ENCODE measurements at regions not wholly inside any gene's neighbourhood (a gene's known extent, or its start where the extent isn't known, plus 50 kb on each side); places are given as distances from the start of the nearest gene placed in this dataset.

GRCh38 chr14:104388541-104389325 lies 190.8 kb upstream of the C14orf180 start:
- no peak for TF ChIP-seq CTCF (IDR thresholded peaks at IDR 0.05)
- no peak for TF ChIP-seq POLR2AphosphoS5 (IDR thresholded peaks at IDR 0.05)

All from breast epithelium (tissue), 3 donors.